ENCODE measurements at regions not wholly inside any gene's neighbourhood (a gene's known extent, or its start where the extent isn't known, plus 50 kb on each side); places are given as distances from the start of the nearest gene placed in this dataset.
"Not testable (repeated sequence)": the region's sequence is repeated elsewhere in the genome, so short reads cannot be mapped to it uniquely, and the experiment has no call there.

GRCh38 chr7:49706106-49706505, 67.3 kb upstream of the VWC2 start:
- DNase-seq (ENCODE audit: low spot score in 2 of 2, unreplicated experiment in 2 of 2), result no peak

DNA sequence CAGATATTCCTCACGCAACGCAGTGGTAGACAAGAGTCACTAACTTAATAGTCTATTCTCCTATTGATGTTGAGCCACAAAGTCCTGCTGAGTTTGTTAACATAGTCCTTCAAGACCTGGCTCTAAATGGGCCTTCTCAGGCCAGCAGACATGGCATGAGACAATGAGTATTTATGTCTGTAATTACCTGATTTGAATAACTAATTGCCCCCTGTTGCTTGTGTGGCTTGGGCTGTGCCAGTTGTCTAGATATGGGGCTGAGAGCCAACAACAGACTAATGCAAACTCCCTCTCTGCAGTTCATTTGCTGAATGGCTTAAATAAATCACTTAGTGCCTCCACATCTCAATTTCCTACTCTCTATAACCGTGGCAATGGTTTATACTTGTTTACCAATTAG, 65.5 kb upstream of the VWC2 start:
- H3K27me3 Mint-ChIP-seq (ENCODE audit: low read depth), result peaks cover 3% of the 10 kb centered on the region
- no peak overlapping the region for H3K4me3 Mint-ChIP-seq
- DNase-seq (ENCODE audit: low spot score in 2 of 2, unreplicated experiment in 2 of 2), result no peak
- H3K27ac Mint-ChIP-seq, result no peak overlapping the region
- no peaks in the 10 kb centered on the region for H3K4me1 Mint-ChIP-seq
- peaks cover 4% of the 10 kb centered on the region for H3K9me3 Mint-ChIP-seq
- TF ChIP-seq, protein P1, sequence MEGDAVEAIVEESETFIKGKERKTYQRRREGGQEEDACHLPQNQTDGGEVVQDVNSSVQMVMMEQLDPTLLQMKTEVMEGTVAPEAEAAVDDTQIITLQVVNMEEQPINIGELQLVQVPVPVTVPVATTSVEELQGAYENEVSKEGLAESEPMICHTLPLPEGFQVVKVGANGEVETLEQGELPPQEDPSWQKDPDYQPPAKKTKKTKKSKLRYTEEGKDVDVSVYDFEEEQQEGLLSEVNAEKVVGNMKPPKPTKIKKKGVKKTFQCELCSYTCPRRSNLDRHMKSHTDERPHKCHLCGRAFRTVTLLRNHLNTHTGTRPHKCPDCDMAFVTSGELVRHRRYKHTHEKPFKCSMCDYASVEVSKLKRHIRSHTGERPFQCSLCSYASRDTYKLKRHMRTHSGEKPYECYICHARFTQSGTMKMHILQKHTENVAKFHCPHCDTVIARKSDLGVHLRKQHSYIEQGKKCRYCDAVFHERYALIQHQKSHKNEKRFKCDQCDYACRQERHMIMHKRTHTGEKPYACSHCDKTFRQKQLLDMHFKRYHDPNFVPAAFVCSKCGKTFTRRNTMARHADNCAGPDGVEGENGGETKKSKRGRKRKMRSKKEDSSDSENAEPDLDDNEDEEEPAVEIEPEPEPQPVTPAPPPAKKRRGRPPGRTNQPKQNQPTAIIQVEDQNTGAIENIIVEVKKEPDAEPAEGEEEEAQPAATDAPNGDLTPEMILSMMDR (IDR thresholded peaks at IDR 0.05; ENCODE audit: unreplicated experiment), result no peak
- H3K36me3 Mint-ChIP-seq, result no peaks in the 10 kb centered on the region

More at GRCh38 chr7:49706106-49706505, 67.3 kb upstream of the VWC2 start:
- TF ChIP-seq, protein P1 (IDR thresholded peaks at IDR 0.05; ENCODE audit: unreplicated experiment), result no peak
- H3K27ac Mint-ChIP-seq, result no peak overlapping the region
- H3K27me3 Mint-ChIP-seq (ENCODE audit: low read depth), result peaks cover 6% of the 10 kb centered on the region
- H3K9me3 Mint-ChIP-seq, result no peaks in the 10 kb centered on the region
- H3K36me3 Mint-ChIP-seq, result no peaks in the 10 kb centered on the region
- H3K4me3 Mint-ChIP-seq, result no peak overlapping the region
- H3K4me1 Mint-ChIP-seq, result no peaks in the 10 kb centered on the region

DNA sequence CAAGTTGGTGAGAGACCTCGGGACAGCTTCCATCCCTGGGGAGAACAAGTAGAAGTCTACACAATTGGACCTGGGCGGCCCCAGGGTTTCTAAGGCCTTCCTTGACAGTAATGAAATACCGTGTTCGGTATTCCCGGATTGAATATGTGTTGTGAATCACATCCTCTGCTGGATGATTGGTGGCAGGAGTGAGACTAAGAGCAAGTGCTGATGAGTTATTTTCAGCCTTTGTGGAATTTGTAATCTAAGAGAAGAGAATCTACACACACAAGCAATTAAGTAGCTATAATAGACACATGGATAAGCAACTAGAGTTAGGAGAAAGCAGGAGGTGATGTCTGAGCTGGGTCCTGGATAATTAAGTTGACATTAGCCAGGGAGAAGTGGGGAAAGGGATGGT, 64.8 kb upstream of the VWC2 start:
- Mint-ChIP-seq H3K36me3 (no peaks in the 10 kb centered on the region), H3K27ac (no peak overlapping the region), H3K9me3 (peaks cover 4% of the 10 kb centered on the region), H3K4me1 (no peaks in the 10 kb centered on the region), H3K27me3 (ENCODE audit: low read depth) (peaks cover 5% of the 10 kb centered on the region), H3K4me3 (no peak overlapping the region)
- no peak for DNase-seq (ENCODE audit: low spot score in 2 of 2, unreplicated experiment in 2 of 2)
- TF ChIP-seq, protein P1 (IDR thresholded peaks at IDR 0.05; ENCODE audit: unreplicated experiment), result no peak

DNA sequence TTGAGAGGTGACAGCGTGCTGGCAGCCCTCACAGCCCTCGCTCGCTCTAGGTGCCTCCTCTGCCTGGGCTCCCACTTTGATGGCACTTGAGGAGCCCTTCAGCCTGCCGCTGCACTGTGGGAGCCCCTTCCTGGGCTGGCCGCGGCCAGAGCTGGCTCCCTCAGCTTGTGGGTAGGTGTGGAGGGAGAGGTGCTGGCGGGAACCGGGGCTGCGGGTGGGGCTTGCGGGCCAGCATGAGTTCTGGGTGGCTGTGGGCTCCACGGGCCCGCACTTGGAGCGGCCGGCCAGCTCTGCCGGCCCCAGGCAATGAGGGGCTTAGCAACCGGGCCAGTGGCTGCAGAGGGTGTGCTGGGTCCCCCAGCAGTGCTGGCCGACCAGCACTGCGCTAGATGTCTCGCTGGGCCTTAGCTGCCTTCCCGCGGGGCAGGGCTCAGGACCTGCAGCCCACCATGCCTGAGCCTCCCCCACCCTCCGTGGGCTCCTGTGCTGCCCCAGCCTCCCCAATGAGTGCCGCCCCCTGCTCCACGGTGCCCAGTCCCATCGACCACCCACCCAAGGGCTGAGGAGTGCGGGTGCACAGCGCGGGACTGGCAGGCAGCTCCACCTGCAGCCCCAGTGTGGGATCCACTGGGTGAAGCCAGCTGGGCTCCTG, 62.2 kb upstream of the VWC2 start:
- H3K27me3 Mint-ChIP-seq (ENCODE audit: low read depth), result peaks cover 16% of the 10 kb centered on the region
- H3K27ac Mint-ChIP-seq; H3K4me3 Mint-ChIP-seq; DNase-seq (ENCODE audit: low spot score in 2 of 2, unreplicated experiment in 2 of 2); H3K4me1 Mint-ChIP-seq; H3K9me3 Mint-ChIP-seq; H3K36me3 Mint-ChIP-seq: not testable (repeated sequence)

GRCh38 chr7:49714182-49714581, 59.3 kb upstream of the VWC2 start:
- Mint-ChIP-seq H3K27ac (no peak overlapping the region), H3K36me3 (no peaks in the 10 kb centered on the region), H3K4me3 (no peak overlapping the region), H3K9me3 (peaks cover 4% of the 10 kb centered on the region), H3K27me3 (ENCODE audit: low read depth) (peaks cover 16% of the 10 kb centered on the region), H3K4me1 (no peaks in the 10 kb centered on the region)
- DNase-seq (ENCODE audit: low spot score in 2 of 2, unreplicated experiment in 2 of 2), result no peak
- TF ChIP-seq, protein P1 (IDR thresholded peaks at IDR 0.05; ENCODE audit: unreplicated experiment), result no peak

DNA sequence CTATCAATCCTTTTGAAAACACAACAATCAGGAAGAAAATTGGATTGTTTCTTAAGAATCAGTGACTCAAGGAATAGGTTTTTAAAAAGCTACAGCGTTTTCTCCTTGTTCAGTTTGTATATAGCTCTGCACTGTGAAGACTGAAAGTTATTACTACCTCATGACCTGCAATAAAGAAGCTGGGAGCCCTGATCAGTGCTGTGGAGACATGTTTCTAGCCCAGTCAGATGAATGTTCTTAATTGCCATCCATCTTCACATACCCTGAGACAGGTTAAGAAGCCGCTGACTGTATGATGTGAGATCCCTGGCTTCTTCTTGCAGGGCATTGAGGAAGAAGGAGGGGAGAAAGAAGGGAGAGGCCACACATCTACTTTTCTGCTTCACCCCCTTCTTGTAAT, 58.0 kb upstream of the VWC2 start:
- no peak for DNase-seq (ENCODE audit: low spot score in 2 of 2, unreplicated experiment in 2 of 2)
- Mint-ChIP-seq H3K36me3 (no peaks in the 10 kb centered on the region), H3K27me3 (ENCODE audit: low read depth) (peaks cover 19% of the 10 kb centered on the region), H3K27ac (no peak overlapping the region), H3K4me1 (no peaks in the 10 kb centered on the region), H3K9me3 (peaks cover 4% of the 10 kb centered on the region), H3K4me3 (no peak overlapping the region)
- TF ChIP-seq, protein P1 (IDR thresholded peaks at IDR 0.05; ENCODE audit: unreplicated experiment), result no peak

Data from mesothelial cell of epicardium (in vitro differentiated cells).